ENCODE measurements at regions not wholly inside any gene's neighbourhood (a gene's known extent, or its start where the extent isn't known, plus 50 kb on each side); places are given as distances from the start of the nearest gene placed in this dataset.
"Not testable (repeated sequence)": the region's sequence is repeated elsewhere in the genome, so short reads cannot be mapped to it uniquely, and the experiment has no call there.

GRCh38 chr14:48229091-48229490 lies 553.7 kb upstream of the MDGA2 start:
- FAIRE-seq (no peak), DNase-seq (ENCODE audit: insufficient read length, low spot score) (no peak)

DNA sequence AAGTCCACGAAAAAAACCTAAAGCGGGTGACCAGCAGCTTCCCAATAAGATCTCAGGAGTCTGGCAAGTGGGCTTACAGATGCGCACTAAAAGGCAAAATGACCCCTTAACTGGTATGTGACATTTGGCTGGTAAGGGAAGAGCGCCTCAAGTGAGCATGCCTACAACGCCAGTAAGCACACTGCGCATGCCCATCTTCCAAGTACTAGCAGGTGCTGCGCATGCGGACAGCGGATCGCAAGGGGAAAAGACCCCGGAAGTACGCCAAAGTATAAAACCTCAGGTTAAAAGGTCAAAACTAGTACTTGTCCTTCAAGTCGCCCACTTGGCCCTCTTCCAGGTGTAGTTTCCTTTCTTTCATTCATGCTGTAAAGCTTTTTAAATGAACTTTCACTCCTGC lies 518.5 kb upstream of the MDGA2 start:
- no peak for FAIRE-seq
- DNase-seq (ENCODE audit: insufficient read length, low spot score): no peak

DNA sequence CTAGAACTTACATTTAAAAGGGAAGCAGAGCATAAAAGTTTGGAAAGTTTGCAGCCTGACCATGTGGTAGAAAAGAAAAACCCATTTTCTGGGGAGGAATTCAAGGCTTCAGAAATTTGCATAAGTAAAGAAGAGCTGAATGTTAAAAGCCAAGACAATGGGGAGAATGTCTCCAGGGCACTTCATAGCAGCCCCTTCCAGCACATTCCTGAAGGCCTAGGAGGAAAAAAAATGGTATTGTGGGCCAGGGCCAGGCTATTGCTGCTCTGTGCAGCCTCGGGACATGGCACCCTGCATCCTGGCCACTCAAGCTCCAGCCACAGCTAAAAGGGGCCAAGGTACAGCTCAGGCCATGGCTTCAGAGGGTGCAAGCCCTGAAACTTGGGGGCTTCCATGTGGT lies 474.2 kb upstream of the MDGA2 start:
- FAIRE-seq; DNase-seq (ENCODE audit: insufficient read length, low spot score): not testable (repeated sequence)

DNA sequence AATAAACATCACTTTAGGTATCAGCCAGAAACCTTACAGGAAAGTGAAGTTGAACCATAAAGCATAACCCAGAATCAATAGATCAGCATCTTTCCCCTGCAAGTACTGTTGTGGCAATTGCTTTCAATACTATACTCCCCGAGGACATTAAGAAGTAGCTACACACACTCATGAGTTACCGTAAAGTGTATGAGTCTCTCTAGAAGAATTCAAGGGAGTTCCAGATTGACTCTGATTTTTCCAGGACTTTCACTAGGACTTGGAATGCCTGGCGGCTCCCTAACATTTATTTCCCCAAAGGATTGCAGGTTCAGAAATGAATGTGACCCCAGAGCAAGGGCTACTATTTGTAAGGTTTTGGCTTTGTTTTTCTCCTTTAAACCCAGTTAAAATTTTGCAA lies 465.4 kb upstream of the MDGA2 start:
- DNase-seq (ENCODE audit: insufficient read length, low spot score): peak; percentile 22
- FAIRE-seq: no peak

GRCh38 chr14:48129472-48129871 lies 454.1 kb upstream of the MDGA2 start:
- DNase-seq (ENCODE audit: insufficient read length, low spot score): no peak
- no peak for FAIRE-seq

- FAIRE-seq (no peak), DNase-seq (ENCODE audit: insufficient read length, low spot score) (no peak)
Measured at GRCh38 chr14:48127674-48128073, 452.3 kb upstream of the MDGA2 start.

DNA sequence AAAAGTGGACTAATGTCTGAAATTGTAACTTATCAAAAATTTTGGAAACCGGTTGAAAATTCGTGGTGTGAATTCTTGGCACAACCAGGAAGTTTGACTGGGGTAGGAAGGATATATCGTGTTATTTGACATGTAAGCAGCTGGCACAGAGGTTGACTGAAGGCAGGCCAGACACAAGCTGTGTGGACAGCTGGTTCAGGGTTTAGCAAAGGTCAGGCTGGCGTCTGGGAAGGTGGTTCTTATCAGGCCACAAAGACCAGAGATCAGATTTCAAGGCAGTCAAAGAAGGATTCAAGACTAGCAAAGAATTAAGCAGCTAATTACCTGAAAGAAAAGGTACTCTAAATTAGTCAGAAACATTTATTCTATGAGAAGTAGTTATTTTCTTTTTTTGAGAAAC lies 450.2 kb upstream of the MDGA2 start:
- DNase-seq (ENCODE audit: insufficient read length, low spot score): no peak
- no peak for FAIRE-seq

DNA sequence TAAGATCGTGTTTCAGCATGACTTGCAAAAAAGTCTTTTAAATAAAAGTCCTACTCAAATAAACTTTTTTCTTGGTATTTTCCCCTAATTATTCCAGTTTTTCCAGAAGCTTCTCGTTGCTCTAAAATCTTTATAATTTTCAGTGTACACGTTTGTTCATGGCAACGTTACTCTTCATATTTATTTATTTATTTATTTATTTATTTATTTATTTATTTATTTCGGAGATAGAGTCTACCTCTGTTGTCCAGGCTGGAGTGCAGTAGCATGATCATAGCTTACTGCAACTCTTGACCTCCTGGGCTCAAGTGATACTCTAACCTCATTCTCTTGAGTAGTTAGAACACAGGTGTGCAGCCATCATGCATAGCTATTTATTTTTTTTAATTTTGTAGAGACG lies 438.3 kb upstream of the MDGA2 start:
- FAIRE-seq (no peak), DNase-seq (ENCODE audit: insufficient read length, low spot score) (no peak)

- FAIRE-seq (no peak), DNase-seq (ENCODE audit: insufficient read length, low spot score) (no peak)
Measured at GRCh38 chr14:48111151-48111550, 435.7 kb upstream of the MDGA2 start.

- FAIRE-seq: no peak
- DNase-seq (ENCODE audit: insufficient read length, low spot score): no peak
Measured at GRCh38 chr14:48107646-48108045, 432.2 kb upstream of the MDGA2 start.

DNA sequence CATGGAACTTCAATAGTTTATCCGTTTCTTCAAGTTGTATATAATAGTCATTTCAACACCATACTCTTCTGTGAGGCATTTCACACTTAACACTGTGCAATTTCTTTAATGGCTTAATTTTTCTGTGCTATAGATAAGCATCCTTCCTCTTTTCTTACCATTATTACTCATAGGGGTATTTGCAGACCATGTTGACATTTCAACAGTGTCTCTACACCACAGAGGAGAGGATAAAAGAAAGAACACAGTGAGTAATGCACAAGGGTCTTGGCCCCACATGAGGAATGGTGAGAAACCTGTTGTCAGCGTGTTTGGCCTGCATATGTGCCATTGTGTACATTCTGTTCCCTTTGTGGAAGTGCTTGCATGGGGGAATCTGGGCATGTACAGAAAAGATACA lies 421.5 kb upstream of the MDGA2 start:
- DNase-seq (ENCODE audit: insufficient read length, low spot score): no peak
- no peak for FAIRE-seq

DNA sequence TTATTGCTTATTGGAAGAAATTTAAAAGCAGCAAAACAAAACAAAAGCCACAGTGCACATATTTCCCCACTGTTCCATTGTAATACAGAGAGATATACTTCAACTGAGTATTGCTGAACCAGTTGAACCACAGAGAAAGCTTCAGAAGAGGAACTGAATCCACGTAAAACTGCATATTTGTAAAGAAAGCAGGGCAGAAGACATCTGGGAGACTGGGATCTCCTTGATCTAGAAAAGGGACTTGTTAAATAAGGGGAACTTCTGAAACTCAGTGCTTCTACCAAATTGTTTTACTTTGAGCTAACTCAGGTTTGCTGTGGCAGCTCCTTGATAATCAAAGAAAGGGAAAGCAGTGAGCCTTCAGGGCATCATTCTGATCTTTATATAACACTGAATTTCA lies 411.1 kb upstream of the MDGA2 start:
- no peak for DNase-seq (ENCODE audit: insufficient read length, low spot score)
- FAIRE-seq: no peak

GRCh38 chr14:48075487-48075886 lies 400.1 kb upstream of the MDGA2 start:
- FAIRE-seq (no peak), DNase-seq (ENCODE audit: insufficient read length, low spot score) (no peak)

DNA sequence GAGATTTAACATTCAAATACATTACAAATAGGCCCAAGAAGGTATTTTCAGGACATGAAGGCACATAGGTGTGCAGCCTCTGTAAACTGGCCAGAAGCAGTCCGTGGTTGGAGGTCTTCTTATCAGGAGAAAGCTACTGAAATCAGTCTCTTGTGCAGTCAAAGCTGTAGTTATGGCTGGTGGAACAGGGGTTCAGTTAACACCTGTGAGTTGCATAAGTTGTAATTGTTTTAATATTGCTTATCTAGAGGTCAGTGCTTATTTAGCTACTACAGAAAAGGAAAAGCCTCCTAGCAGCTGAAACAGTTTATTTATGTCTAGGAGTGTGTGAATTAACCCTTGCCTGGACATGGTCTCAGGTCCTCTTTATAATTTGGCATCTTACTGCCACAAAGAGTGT lies 377.6 kb upstream of the MDGA2 start:
- FAIRE-seq (no peak), DNase-seq (ENCODE audit: insufficient read length, low spot score) (no peak)

DNA sequence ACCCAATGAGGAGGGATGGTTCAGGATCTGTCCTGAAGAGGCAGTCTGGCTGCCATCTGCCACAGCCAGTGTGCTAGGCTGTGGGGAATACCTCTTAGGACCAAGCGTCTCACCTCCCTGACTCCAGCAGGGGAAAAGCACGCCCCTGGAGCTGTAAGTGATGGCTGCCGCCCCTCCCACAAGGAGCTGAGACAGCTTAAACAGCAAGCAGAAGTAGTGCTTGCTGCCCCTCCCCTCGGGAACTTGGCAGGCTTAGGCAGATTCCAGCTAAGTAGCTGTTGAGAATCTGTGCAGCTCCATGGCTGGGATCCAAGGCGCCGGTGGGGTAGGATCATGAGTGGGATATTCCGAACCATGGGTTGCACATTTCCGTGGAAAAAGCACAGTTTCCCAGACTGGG lies 360.4 kb upstream of the MDGA2 start:
- FAIRE-seq (no peak), DNase-seq (ENCODE audit: insufficient read length, low spot score) (no peak)

DNA sequence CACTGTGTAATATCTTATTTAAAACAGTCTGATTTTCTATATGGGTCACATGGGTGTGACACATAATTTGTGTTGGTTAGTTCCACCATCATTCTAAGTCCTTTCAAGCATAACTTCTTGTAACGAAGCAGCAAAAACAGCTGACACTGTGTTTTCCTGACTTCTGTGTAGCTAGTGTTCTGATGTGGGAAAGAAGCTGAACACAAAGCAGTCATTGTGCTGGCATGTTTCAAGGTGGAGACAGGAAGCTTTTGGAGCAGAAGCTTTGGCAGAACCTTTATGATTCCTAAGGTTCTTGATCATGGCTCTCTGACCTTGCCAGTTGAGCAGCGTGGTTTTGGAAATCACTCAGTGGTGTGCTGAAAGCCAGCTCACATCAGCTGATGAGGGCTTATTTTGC lies 351.7 kb upstream of the MDGA2 start:
- FAIRE-seq (no peak), DNase-seq (ENCODE audit: insufficient read length, low spot score) (no peak)

DNA sequence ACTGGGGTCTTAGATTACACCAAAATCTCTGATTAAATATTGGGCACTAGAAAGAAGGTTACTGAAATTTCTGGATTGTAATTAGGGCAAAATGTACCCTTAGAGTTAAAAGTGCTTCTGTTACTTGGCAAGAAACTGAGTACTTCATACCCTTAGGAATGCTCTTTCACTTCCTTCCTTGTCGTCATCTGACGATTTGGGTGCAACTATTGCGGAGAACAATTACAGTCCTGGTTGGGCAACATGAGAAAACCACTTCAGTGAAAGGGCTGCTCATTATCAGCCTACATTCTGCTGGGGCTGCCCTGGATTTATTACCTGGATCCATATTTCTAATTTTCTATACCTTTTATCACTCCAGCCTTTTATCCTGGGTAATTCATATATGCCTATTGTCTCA lies 348.5 kb upstream of the MDGA2 start:
- no peak for DNase-seq (ENCODE audit: insufficient read length, low spot score)
- FAIRE-seq: no peak

DNA sequence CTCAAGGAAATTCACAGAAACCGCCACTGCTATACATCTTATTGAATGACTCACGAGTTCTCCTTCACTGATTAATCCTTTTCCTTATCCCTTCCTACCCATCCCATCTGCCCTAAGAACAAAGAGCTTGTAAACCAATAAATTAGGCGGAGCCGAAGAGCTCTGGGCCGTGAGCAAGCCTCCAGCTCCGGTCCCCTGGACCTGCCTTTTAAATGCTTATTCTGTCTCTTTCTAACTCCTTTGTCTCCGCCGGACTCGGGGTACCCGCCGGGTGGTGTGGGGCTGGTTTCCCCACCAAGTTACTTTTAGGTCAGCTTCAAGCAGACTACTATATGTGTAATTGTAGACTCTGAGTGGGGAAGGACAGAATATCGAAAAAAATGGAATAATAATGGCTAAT lies 336.1 kb upstream of the MDGA2 start:
- not testable (repeated sequence) for DNase-seq (ENCODE audit: insufficient read length, low spot score); FAIRE-seq

DNA sequence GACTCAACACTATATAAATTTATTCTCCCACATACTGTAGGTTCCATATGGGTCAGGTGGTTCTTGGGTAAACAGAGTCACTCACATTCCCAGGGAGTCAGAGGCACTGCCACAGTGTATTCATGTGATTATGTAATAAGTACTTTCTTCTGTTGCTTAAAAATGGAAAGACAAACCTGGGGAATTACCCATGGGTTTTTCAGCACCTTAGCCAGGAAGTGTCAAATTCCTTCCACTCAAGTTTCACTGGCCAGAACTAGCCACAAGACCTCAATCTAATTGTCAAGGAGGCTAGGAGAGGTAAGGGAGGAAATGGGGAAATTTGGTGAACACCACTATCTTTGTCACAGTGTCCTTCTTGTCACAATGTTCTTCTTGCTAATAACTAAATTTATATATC lies 333.2 kb upstream of the MDGA2 start:
- no peak for DNase-seq (ENCODE audit: insufficient read length, low spot score)
- no peak for FAIRE-seq

- DNase-seq (ENCODE audit: insufficient read length, low spot score) (no peak), FAIRE-seq (no peak)
Measured at GRCh38 chr14:48005986-48006385, 330.6 kb upstream of the MDGA2 start.

- DNase-seq (ENCODE audit: insufficient read length, low spot score): no peak
- FAIRE-seq: no peak
Measured at GRCh38 chr14:47993883-47994282, 318.5 kb upstream of the MDGA2 start.

DNA sequence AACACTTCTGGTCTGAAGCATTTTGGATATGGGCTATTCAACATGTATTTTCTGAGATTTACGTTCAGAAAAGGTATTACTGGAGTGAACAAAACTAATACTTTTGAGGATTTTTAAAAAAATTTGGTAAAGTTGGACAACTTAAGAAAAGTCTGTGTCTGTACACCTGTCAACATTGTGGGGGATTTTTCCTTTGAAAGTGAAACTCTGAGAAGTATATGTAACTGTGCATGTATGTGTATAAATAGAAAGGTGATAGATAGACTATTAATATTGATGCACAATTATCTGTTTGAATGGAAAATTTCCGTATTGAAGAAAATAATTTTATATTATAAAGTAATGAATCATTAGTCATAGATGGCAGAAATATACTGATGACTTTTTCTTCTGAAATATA lies 312.8 kb upstream of the MDGA2 start:
- FAIRE-seq: no peak

DNA sequence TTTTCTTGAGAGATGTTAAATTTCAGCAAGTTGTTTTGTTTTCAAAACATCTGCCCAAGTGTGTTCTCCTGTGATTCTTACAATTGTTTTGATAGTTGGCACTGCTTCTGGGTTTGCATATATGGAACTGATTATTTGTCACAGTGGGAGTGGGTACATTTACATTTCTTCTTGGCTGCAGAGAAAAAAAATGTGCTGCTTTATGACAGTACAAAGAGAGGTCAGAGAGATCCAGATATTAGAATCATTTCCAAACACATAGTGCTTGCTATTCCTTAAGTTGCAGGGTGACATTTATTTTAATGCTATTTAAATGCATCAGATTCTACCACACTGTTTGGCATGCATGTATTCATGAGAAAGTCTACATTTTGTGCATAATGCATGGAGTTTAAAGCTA lies 303.5 kb upstream of the MDGA2 start:
- FAIRE-seq: no peak

More for the DNA sequence above, 312.8 kb upstream of the MDGA2 start:
- no peak for DNase-seq (ENCODE audit: insufficient read length, low spot score)

GRCh38 chr14:47976139-47976538 lies 300.7 kb upstream of the MDGA2 start:
- no peak for FAIRE-seq
- no peak for DNase-seq (ENCODE audit: insufficient read length, low spot score)

More for the DNA sequence above, 303.5 kb upstream of the MDGA2 start:
- DNase-seq (ENCODE audit: insufficient read length, low spot score): no peak
